ENCODE measurements at regions not wholly inside any gene's neighbourhood (a gene's known extent, or its start where the extent isn't known, plus 50 kb on each side); places are given as distances from the start of the nearest gene placed in this dataset.

GRCh38 chr7:28336806-28337205, 75.5 kb upstream of the CREB5 start:
- no peak for TF ChIP-seq CTCF (IDR thresholded peaks at IDR 0.05; ENCODE audit: unreplicated experiment)
- Mint-ChIP-seq H3K4me1 (ENCODE audit: low read depth) (no peaks in the 10 kb centered on the region), H3K9me3 (ENCODE audit: low read depth) (peaks cover 10% of the 10 kb centered on the region), H3K4me3 (ENCODE audit: low read depth) (no peak overlapping the region), H3K27me3 (no peaks in the 10 kb centered on the region), H3K27ac (no peak overlapping the region), H3K36me3 (ENCODE audit: insufficient read depth) (no peaks in the 10 kb centered on the region)
- no peak for DNase-seq (ENCODE audit: low spot score, unreplicated experiment)

GRCh38 chr7:28338041-28338440, 74.3 kb upstream of the CREB5 start:
- DNase-seq (ENCODE audit: low spot score, unreplicated experiment), result no peak
- Mint-ChIP-seq H3K4me1 (ENCODE audit: low read depth) (no peaks in the 10 kb centered on the region), H3K4me3 (ENCODE audit: low read depth) (no peak overlapping the region), H3K36me3 (ENCODE audit: insufficient read depth) (no peaks in the 10 kb centered on the region), H3K27ac (no peak overlapping the region), H3K9me3 (ENCODE audit: low read depth) (peaks cover 10% of the 10 kb centered on the region), H3K27me3 (no peaks in the 10 kb centered on the region)
- no peak for TF ChIP-seq CTCF (IDR thresholded peaks at IDR 0.05; ENCODE audit: unreplicated experiment)

DNA sequence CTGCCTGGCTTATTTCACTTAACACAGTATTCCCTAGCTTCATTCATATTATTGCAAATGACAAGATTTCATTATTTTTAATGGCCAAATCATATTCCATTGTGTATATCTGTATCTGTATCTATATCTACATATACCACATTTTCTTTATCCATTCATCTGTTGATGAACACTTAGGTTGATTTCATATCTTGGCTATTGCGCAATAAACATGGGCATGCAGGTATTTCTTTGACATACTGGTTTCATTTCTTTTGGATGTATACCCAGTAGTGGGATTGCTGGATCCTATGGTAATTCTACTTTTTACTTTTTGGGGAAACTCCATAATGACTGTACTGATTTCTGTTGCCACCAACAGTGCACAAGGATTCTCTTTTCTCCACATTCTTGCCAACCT, 68.9 kb upstream of the CREB5 start:
- peaks cover 1% of the 10 kb centered on the region for H3K4me1 Mint-ChIP-seq (ENCODE audit: low read depth)
- peaks cover 3% of the 10 kb centered on the region for H3K27me3 Mint-ChIP-seq
- no peak overlapping the region for H3K27ac Mint-ChIP-seq
- no peak for TF ChIP-seq CTCF (IDR thresholded peaks at IDR 0.05; ENCODE audit: unreplicated experiment)
- H3K9me3 Mint-ChIP-seq (ENCODE audit: low read depth), result peaks cover 13% of the 10 kb centered on the region
- DNase-seq (ENCODE audit: low spot score, unreplicated experiment), result no peak
- H3K36me3 Mint-ChIP-seq (ENCODE audit: insufficient read depth), result no peaks in the 10 kb centered on the region
- no peak overlapping the region for H3K4me3 Mint-ChIP-seq (ENCODE audit: low read depth)

- TF ChIP-seq CTCF (IDR thresholded peaks at IDR 0.05; ENCODE audit: unreplicated experiment), result no peak
- DNase-seq (ENCODE audit: low spot score, unreplicated experiment), result no peak
- Mint-ChIP-seq H3K4me1 (ENCODE audit: low read depth) (peaks cover 4% of the 10 kb centered on the region), H3K27me3 (peaks cover 12% of the 10 kb centered on the region), H3K27ac (no peak overlapping the region), H3K36me3 (ENCODE audit: insufficient read depth) (no peaks in the 10 kb centered on the region), H3K9me3 (ENCODE audit: low read depth) (peaks cover 7% of the 10 kb centered on the region), H3K4me3 (ENCODE audit: low read depth) (no peak overlapping the region)
These were observed 66.1 kb upstream of the CREB5 start for GRCh38 chr7:28346256-28346655.

- no peak for DNase-seq (ENCODE audit: low spot score, unreplicated experiment)
- Mint-ChIP-seq H3K36me3 (ENCODE audit: insufficient read depth) (no peaks in the 10 kb centered on the region), H3K27ac (no peak overlapping the region), H3K4me3 (ENCODE audit: low read depth) (no peak overlapping the region), H3K27me3 (peaks cover 15% of the 10 kb centered on the region), H3K4me1 (ENCODE audit: low read depth) (peaks cover 4% of the 10 kb centered on the region), H3K9me3 (ENCODE audit: low read depth) (peaks cover 7% of the 10 kb centered on the region)
- TF ChIP-seq CTCF (IDR thresholded peaks at IDR 0.05; ENCODE audit: unreplicated experiment), result no peak
These were observed 65.5 kb upstream of the CREB5 start for GRCh38 chr7:28346676-28347363.

Measured in progenitor cell of endocrine pancreas (in vitro differentiated cells).